T-helper 1 cell (primary cell): ENCODE measurements at regions not wholly inside any gene's neighbourhood (a gene's known extent, or its start where the extent isn't known, plus 50 kb on each side); places are given as distances from the start of the nearest gene placed in this dataset.
"Not testable (repeated sequence)": the region's sequence is repeated elsewhere in the genome, so short reads cannot be mapped to it uniquely, and the experiment has no call there.

Experiments
- DNase-seq, 5 donors: peaks; one replicate each; pipeline ENCODE4 v3.0.0-alpha.2; 2012 to 2020

- no peak for DNase-seq
Measured at GRCh38 chr7:32222251-32222900, 152.2 kb upstream of the PDE1C start.

DNA sequence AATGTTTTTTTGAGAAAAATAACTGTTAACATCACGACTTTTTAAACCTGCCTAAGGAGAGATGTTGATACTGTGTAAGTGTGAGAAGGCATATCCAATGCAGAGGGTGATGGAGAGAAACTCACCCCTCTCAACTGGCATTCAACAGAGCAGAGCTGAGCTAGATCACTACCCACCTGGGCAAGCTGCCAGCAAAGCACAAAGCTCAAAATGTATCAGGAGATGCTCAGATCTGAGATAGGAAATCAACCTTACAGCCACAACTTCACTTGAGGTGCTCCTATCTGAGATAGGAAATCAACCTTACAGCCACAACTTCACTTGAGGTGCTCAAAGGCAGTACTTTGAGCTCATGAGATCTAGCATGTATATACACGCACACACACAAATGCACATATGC, 151.5 kb upstream of the PDE1C start:
- DNase-seq = no peak

DNA sequence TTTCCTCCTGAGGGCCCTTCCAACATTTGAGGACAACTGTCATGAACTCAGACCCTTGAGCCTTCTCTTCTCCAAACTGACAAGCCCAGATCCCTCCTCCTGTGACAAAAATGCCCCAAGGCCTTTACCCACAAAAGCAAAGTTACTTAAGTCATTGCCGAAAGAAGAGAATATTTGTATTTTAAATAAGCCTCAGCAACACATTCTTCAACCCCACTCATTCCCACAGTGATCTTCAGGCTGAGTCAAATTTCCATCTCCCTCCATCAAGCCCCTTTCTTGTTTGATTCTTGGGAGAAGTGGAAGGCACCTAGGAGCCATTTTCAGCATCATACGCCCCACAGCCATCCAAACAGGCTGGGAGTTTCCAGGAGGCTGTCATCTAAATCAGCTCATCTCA, 150.8 kb upstream of the PDE1C start:
- no peak for DNase-seq

DNA sequence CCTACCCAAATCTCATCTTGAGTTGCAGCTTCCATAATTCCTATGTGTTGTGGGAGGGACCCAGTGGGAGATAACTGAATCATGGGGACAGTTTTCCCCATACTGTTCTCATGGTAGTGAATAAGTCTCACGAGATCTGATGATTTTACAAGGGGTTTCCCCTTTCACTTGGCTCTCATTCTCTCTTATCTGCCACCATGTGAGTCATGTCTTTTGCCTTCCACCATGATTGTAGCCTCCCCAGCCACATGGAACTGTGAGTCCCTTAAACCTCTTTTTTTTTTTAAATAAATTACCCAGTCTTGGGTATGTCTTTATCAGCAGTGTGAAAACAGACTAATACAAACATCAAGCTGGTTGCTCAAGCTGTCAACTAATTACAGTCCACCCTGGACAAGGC, 149.6 kb upstream of the PDE1C start:
- DNase-seq = not testable (repeated sequence)

GRCh38 chr7:32219416-32219815, 149.2 kb upstream of the PDE1C start:
- DNase-seq = no peak

- no peak for DNase-seq
Measured at GRCh38 chr7:32218741-32219288, 148.6 kb upstream of the PDE1C start.

DNA sequence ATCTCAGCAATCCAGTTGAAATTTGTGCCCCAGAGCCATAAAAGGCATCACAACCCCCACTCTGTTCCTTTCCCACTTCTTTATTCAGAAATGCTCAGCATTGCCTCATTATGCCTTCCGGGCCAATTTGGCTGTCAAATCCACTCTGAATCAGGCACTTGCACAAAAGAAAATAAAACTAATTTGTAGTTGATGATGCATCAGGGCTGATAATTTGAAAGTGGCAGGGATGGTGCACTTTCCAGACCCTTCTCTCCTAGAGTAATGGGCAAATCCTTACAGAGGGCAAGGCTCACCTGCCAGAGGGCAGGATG, 147.9 kb upstream of the PDE1C start:
- DNase-seq = no peak

DNA sequence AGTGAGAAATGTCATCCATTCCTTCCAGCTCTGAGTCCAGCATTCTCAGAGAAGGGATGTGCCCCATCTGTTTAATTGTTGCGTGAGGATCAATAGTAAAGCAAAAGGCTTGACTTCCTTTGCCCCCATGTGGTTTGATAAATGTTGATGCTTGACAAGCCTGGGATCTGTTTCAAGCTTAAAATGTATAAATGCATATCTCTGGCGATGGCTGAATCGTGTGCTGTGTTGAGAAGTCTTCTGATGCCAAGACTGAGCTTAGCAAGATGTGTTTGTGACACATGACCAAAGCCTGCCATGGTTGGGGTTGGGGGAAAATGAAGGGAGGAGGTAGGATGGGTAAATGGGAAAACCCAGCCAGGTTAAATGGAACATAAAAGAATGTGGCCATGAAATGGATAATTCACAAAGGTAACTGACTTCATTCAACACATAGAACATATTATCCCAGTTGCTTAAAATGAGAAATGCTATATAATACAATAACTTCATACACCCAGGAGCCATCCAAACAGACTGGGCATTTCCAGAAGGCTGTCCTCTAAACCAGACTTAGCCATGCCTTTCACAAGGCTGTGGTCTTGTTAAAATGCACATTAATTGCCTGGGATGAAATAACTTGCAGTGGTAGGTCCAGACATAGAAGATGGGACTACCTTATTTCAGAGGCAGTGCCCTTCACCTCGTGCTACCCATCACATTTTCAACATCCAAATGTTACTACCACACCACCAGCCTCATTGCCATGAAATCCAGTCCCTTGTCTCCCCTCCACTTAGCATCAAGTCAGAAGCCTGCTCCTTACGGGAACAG, 147.3 kb upstream of the PDE1C start:
- no peak for DNase-seq

DNA sequence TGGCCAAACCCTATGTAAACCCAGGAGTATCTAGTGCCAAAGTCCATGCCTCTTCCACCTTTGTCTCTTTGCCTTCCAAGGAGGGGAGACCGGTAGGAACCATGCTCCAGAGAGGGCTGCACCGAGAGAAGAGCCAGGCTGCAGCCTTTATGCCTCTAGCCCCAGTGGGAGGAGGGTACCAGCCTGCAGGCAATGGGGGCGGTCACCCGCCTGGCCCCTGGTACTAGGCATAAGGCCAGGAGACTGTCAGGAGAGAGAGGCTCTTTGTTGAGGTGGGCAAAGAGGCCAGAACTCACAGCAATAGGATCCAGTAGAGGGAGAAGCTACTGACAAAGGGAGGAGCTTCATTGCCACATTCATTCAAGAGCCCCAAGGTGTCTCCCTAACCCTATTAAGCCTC, 146.6 kb upstream of the PDE1C start:
- DNase-seq = no peak

DNA sequence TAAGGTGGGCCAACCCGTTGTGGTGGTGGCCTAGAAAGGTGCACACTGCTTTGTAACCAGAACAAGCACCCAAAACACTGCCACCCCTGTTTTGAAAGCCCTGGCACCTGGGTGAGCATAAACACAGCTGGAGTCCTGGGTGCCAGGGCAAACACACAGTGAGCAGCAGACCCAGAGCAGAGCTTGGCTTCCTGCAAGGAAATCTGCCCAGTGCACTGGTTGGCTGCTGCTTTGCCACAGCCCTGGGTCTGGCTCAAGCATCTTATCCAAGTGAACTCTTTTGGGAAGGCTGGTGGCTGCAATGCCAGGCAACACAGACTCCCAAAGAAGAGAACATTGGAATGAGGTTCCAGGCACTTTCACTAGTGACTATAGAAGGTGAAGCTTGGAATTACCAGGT, 145.5 kb upstream of the PDE1C start:
- DNase-seq = no peak

DNA sequence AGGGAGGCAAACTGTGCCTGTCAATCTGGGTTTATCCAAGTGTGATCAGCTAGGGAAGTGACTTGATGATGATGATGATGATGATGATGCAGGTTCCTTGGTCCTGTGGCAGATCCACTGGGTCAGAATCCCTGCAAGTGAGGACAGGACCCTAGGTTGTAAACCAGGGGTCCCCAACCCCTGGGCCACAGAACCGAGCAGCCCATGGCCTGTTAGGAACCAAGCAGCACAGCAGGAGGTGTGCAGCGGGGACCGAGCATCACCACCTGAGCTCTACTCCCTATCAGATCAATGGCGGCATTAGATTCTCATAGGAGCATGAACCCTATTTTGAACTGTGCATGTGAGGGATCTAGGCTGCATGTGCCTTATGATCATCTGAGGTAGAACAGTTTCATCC, 144.7 kb upstream of the PDE1C start:
- DNase-seq = no peak

GRCh38 chr7:32212321-32212720, 142.1 kb upstream of the PDE1C start:
- DNase-seq = no peak

DNA sequence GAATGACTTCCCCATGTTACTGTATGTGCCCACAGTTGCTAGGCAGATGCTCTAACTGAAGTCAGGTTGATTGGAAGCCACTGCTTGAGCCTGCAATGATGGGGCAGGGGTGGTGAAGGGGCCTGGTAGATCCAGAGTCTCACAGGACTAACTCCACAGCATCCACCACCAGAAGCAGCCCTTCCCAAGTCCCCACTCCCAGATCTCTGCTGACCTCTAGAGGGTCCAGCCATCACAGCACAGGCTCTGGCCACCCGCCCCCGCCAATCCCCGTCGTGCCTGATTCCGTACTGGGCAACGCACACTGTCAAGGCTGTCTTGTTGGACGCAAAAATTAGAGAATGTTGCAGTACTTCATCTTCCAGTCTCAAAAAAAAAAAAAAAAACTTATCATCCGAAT, 136.8 kb upstream of the PDE1C start:
- DNase-seq = no peak

- DNase-seq = no peak
Measured at GRCh38 chr7:32206488-32206887, 136.3 kb upstream of the PDE1C start.

- not testable (repeated sequence) for DNase-seq
Measured at GRCh38 chr7:32205298-32205824, 135.2 kb upstream of the PDE1C start.

DNA sequence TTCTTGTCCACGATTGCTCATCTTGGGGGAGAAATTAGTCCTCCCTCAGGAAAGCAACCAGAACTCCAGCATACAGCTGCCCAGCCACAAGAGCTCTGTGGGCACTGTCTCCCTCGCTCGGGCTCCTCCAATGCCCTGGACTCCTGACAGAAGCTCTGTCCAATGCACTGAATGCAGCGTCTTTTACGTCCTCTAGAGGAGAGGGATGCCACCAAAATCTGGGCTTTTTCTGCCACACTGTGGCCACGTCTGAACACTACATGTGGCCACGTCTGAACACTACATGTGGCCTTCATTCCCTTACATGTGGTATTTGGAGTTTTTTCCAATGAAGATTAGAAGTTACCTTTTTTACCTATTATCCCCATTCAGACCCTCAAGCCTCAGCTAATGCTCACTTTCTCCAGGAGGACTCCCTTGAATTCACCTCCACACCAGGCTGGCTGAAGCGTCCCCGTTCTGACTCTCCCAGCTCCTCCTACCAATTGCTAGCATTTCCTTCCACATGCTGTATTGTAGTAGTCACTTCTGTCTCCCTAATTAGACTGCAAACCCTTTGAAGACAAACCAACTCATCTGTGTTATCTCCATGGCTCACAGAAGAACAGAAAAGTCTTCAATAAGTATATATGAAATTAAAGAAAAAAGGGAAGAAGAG, 134.3 kb upstream of the PDE1C start:
- DNase-seq = no peak

GRCh38 chr7:32200646-32201045, 130.4 kb upstream of the PDE1C start:
- no peak for DNase-seq

DNA sequence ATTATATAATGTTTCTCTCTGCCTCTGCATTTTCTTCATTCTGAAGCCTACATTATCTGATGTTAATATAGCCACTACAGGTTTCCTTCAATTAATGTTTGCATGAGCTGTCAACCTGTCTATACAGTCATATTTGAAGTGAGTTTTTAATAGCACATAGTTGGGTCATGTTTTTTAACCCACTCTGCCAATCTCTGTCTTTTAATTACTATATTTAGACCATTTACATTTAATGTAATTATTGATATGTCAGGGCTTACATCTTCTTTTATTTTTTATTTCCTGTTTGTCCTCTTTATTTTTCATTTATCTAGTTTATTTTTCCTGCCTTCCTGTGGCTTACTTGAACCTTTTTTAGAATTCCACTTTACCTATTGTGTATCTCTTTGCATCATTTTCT, 124.3 kb upstream of the PDE1C start:
- DNase-seq = no peak

DNA sequence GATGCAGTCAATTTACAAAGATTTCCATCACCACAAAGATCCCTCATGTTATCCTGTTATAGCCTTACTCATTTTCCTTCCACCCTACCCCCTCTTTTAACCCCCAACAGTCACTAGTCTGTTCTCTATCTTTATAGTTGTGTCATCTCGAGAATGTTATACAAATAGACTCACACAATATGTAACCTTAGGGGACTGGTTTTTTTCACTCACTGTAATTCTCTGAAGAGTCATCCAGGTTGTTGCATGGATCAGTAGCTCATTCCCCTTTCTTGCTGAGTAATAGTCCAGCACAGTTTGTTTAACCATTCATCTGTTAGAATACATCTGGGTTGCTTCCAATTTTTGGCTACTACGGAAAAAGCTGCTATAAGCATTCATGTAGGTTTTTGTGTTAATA, 121.1 kb upstream of the PDE1C start:
- no peak for DNase-seq

- DNase-seq = no peak
Measured at GRCh38 chr7:32179567-32179966, 109.4 kb upstream of the PDE1C start.

GRCh38 chr7:32178677-32179366, 108.6 kb upstream of the PDE1C start:
- DNase-seq = no peak

GRCh38 chr7:32177232-32177631, 107.0 kb upstream of the PDE1C start:
- no peak for DNase-seq

- DNase-seq = no peak
Measured at GRCh38 chr7:32175099-32175498, 104.9 kb upstream of the PDE1C start.
